ENCODE measurements at regions not wholly inside any gene's neighbourhood (a gene's known extent, or its start where the extent isn't known, plus 50 kb on each side); places are given as distances from the start of the nearest gene placed in this dataset.

- Histone ChIP-seq H3K36me3 (no peaks in the 10 kb centered on the region), H3K4me1 (peaks cover 12% of the 10 kb centered on the region), H3K9me3 (ENCODE audit: low read depth) (no peaks in the 10 kb centered on the region), H3K27me3 (no peaks in the 10 kb centered on the region), H3K27ac (no peak overlapping the region), H2AFZ (replicated peaks) (no peak overlapping the region), H4K20me1 (ENCODE audit: low read depth) (no peaks in the 10 kb centered on the region), H3F3A (ENCODE audit: low read depth) (no peaks in the 10 kb centered on the region), H3K4me3 (no peak overlapping the region), H3K9ac (no peak overlapping the region), H3K79me2 (ENCODE audit: low read depth) (no peaks in the 10 kb centered on the region), H3K4me2 (no peak overlapping the region)
- TF ChIP-seq EZH2 (IDR thresholded peaks at IDR 0.05) (no peak), CTCF (IDR thresholded peaks at IDR 0.05) (no peak), EZH2phosphoT487 (IDR thresholded peaks at IDR 0.05) (no peak)
- Mint-ChIP-seq H3K27ac (no peak overlapping the region), H3K4me3 (no peak overlapping the region), H3K4me1 (no peaks in the 10 kb centered on the region), H3K36me3 (no peaks in the 10 kb centered on the region), H3K9me3 (no peaks in the 10 kb centered on the region), H3K27me3 (ENCODE audit: insufficient read depth, low read depth) (peaks cover 2% of the 10 kb centered on the region)
- DNase-seq (ENCODE audit: low spot score) = no peak
These were observed 85.3 kb downstream of the GPR37 start for GRCh38 chr7:124680304-124680703.

- Histone ChIP-seq H3K27me3 (no peaks in the 10 kb centered on the region), H3K36me3 (no peaks in the 10 kb centered on the region), H3K9ac (no peak overlapping the region), H3K4me3 (no peak overlapping the region), H3F3A (ENCODE audit: low read depth) (no peaks in the 10 kb centered on the region), H3K4me2 (no peak overlapping the region), H4K20me1 (ENCODE audit: low read depth) (no peaks in the 10 kb centered on the region), H3K79me2 (ENCODE audit: low read depth) (no peaks in the 10 kb centered on the region), H3K9me3 (ENCODE audit: low read depth) (no peaks in the 10 kb centered on the region), H3K4me1 (peaks cover 12% of the 10 kb centered on the region), H2AFZ (replicated peaks) (no peak overlapping the region), H3K27ac (no peak overlapping the region)
- H3K27ac Mint-ChIP-seq = no peak overlapping the region
- no peak for TF ChIP-seq EZH2phosphoT487 (IDR thresholded peaks at IDR 0.05)
- no peaks in the 10 kb centered on the region for H3K36me3 Mint-ChIP-seq
- DNase-seq (ENCODE audit: low spot score) = no peak
- H3K9me3 Mint-ChIP-seq = no peaks in the 10 kb centered on the region
- H3K4me1 Mint-ChIP-seq = no peaks in the 10 kb centered on the region
- H3K27me3 Mint-ChIP-seq (ENCODE audit: insufficient read depth, low read depth) = peaks cover 2% of the 10 kb centered on the region
- no peak overlapping the region for H3K4me3 Mint-ChIP-seq
These were observed 85.9 kb downstream of the GPR37 start for GRCh38 chr7:124679586-124680225.

GRCh38 chr7:124679146-124679545 is 86.4 kb downstream of the GPR37 start:
- Histone ChIP-seq H3K4me2 (no peak overlapping the region), H3K9me3 (ENCODE audit: low read depth) (no peaks in the 10 kb centered on the region), H3K27me3 (no peaks in the 10 kb centered on the region), H2AFZ (replicated peaks) (no peak overlapping the region), H3K79me2 (ENCODE audit: low read depth) (no peaks in the 10 kb centered on the region), H3K4me3 (no peak overlapping the region), H3K4me1 (peaks cover 12% of the 10 kb centered on the region), H3K36me3 (no peaks in the 10 kb centered on the region), H3K27ac (no peak overlapping the region), H4K20me1 (ENCODE audit: low read depth) (no peaks in the 10 kb centered on the region), H3F3A (ENCODE audit: low read depth) (no peaks in the 10 kb centered on the region), H3K9ac (no peak overlapping the region)
- no peak for TF ChIP-seq EZH2 (IDR thresholded peaks at IDR 0.05)
- TF ChIP-seq EZH2phosphoT487 (IDR thresholded peaks at IDR 0.05) = no peak
- no peak for TF ChIP-seq CTCF (IDR thresholded peaks at IDR 0.05)
- H3K4me1 Mint-ChIP-seq = no peaks in the 10 kb centered on the region
- no peak overlapping the region for H3K27ac Mint-ChIP-seq
- H3K9me3 Mint-ChIP-seq = no peaks in the 10 kb centered on the region
- H3K27me3 Mint-ChIP-seq (ENCODE audit: insufficient read depth, low read depth) = peaks cover 2% of the 10 kb centered on the region
- H3K4me3 Mint-ChIP-seq = no peak overlapping the region
- no peak for DNase-seq (ENCODE audit: low spot score)
- H3K36me3 Mint-ChIP-seq = no peaks in the 10 kb centered on the region

- H3K9me3 ChIP-seq (ENCODE audit: low read depth) = no peaks in the 10 kb centered on the region
- no peaks in the 10 kb centered on the region for H3K79me2 ChIP-seq (ENCODE audit: low read depth)
- no peak overlapping the region for H2AFZ ChIP-seq (replicated peaks)
- H3K4me3 Mint-ChIP-seq = no peak overlapping the region
- H4K20me1 ChIP-seq (ENCODE audit: low read depth) = no peaks in the 10 kb centered on the region
- H3F3A ChIP-seq (ENCODE audit: low read depth) = no peaks in the 10 kb centered on the region
- H3K36me3 Mint-ChIP-seq = no peaks in the 10 kb centered on the region
- no peak overlapping the region for H3K9ac ChIP-seq
- no peak overlapping the region for H3K4me2 ChIP-seq
- no peaks in the 10 kb centered on the region for H3K27me3 Mint-ChIP-seq (ENCODE audit: insufficient read depth, low read depth)
- no peaks in the 10 kb centered on the region for H3K27me3 ChIP-seq
- H3K36me3 ChIP-seq = no peaks in the 10 kb centered on the region
- no peak for TF ChIP-seq CTCF (IDR thresholded peaks at IDR 0.05)
- TF ChIP-seq EZH2phosphoT487 (IDR thresholded peaks at IDR 0.05) = no peak
- TF ChIP-seq EZH2 (IDR thresholded peaks at IDR 0.05) = no peak
- H3K4me1 ChIP-seq = peaks cover 9% of the 10 kb centered on the region
- no peak overlapping the region for H3K4me3 ChIP-seq
- no peak overlapping the region for H3K27ac Mint-ChIP-seq
- H3K4me1 Mint-ChIP-seq = no peaks in the 10 kb centered on the region
- DNase-seq (ENCODE audit: low spot score) = no peak
- H3K27ac ChIP-seq = no peak overlapping the region
- no peaks in the 10 kb centered on the region for H3K9me3 Mint-ChIP-seq
These were observed 91.1 kb downstream of the GPR37 start for GRCh38 chr7:124674451-124674850.
